Right forelimb (tissue), 1 donor: ENCODE measurements at regions not wholly inside any gene's neighbourhood (a gene's known extent, or its start where the extent isn't known, plus 50 kb on each side); places are given as distances from the start of the nearest gene placed in this dataset.
A peak's percentile ranks its signal among the peaks of the same experiment; 100 is the strongest.
"Not testable (repeated sequence)": the region's sequence is repeated elsewhere in the genome, so short reads cannot be mapped to it uniquely, and the experiment has no call there.

ENCODE experiments used
- DNase-seq: peaks from one replicate; pipeline ENCODE4 v3.0.0-alpha.2; 2018

- not testable (repeated sequence) for DNase-seq
Measured at GRCh38 chr3:75453839-75454238, 210.3 kb upstream of the FRG2C start.

DNA sequence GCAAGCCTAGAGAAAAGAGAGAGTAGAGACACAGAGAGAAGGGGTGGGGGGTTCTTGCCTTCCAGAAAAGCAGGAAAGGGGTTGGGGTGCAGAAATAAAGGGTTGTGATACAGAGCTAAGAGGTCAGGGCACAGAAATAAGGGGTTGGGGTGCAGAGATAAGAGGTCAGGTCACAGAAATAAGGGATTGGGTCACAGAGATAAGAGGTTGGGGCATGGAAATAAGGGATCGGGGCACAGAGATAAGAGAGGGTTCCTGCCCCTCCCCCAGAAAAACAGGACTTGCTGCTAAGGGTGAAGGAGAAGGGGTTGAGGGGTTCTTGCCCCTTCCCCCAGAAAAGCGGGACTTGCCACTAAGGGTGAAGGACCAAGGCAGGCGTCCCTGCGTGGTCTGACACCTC, 189.6 kb upstream of the FRG2C start:
- not testable (repeated sequence) for DNase-seq

DNA sequence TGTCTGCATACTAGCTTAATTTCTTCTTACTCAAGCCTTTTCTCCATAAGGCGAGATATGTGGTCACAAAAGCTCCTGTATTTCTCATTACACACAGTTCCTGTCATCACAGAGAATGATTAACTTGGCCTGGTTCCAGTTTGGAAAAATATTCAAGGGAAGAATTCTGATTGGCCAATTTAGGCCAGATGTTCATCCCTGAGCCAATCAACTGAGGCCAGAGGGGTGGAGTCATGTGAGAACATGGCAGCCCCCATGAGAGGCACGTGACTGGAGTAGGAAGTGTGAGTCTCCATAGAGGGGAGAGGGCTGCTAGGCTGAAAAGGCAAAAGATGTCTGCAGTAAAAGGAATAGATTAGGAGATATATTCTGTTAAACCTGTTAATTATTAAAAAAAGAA, 167.5 kb upstream of the FRG2C start:
- DNase-seq, result not testable (repeated sequence)

GRCh38 chr3:75500357-75500756, 163.8 kb upstream of the FRG2C start:
- not testable (repeated sequence) for DNase-seq

- not testable (repeated sequence) for DNase-seq
Measured at GRCh38 chr3:75502171-75502570, 162.0 kb upstream of the FRG2C start.

DNA sequence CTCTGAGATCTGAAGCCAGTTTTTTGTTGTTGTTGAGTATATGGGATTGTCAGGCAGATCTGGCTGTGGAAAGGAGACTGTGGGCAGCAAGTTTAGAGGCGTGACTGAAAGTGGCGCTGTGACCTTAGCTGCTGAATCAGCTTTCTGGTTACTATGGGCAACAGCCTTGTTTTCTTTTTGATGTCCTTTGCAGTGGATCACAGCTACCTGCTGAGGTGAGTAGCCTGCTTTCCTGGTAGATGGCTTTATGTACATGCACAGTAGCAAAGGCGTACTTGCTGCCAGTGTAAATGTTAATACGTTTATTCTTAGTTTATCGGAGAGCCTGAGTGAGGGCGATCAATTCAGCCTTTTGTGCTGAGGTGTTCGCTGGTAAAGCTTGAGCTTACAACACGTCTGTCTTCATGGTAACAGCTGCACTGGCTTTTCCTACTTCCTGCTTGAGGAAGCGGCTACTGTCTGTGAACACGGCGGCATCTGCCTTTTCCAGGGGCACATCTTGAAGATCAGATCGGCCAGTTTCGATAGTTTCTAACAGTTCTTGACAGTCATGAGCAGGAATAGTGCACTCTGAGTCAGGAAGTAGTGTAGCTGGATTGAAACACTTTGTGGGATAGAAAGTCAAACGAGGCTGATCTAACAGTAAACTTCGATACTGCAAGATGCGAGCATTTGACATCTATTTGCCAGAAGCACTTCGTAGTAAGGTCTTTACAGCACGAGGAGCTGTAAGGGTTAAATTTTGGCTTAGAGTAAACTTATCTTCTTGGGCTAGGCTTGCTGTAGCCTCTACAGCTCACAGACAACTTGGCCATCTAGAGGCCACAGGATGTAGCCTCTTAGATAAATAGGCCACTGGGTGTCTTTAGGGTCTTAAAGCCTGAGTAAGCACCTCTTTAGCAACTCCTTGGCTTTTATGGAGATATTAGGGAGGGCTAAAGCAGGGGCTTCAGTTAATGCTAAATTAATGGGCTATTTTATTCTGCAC, 161.1 kb upstream of the FRG2C start:
- not testable (repeated sequence) for DNase-seq

GRCh38 chr3:75506603-75507002, 157.5 kb upstream of the FRG2C start:
- DNase-seq, result no peak

- not testable (repeated sequence) for DNase-seq
Measured at GRCh38 chr3:75507956-75508355, 156.2 kb upstream of the FRG2C start.

DNA sequence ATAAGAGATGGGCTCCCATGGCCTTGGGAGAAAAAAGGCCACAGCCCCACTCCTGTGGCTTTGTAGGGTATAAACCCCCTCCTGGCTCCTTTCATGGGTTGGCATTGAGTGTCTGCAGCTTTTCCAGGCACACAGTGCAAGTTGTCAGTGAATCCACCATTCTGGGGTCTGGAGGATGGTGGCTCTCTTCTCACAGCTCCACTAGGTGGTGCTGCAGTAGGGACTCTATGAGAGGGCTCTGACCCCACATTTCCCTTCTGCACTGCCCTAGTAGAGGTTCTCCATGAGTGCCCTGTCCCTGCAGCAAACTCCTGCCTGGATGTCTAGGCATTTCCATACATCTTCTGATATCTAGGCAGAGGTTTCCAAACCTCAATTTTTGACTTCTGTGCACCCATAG, 136.5 kb upstream of the FRG2C start:
- not testable (repeated sequence) for DNase-seq

- not testable (repeated sequence) for DNase-seq
Measured at GRCh38 chr3:75552095-75552494, 112.0 kb upstream of the FRG2C start.

DNA sequence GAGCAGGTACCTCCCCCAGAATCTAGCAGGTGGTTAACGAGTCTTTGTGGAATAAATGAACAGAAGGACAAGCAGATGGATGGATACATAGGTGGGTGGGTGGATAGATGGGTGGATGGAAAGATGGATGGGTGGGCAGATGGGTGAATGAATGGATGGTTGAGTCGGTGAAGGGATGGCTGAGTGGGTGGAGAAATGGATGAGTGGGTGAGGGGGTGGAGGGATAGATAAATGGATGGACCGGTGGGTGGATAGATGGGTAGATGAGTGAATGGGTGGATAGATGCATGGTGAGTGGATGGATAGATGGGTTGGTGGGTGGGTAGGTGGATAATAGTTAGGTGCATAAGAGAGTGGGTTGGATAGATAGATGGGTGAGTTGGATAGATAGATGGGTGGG, 99.7 kb upstream of the FRG2C start:
- not testable (repeated sequence) for DNase-seq

DNA sequence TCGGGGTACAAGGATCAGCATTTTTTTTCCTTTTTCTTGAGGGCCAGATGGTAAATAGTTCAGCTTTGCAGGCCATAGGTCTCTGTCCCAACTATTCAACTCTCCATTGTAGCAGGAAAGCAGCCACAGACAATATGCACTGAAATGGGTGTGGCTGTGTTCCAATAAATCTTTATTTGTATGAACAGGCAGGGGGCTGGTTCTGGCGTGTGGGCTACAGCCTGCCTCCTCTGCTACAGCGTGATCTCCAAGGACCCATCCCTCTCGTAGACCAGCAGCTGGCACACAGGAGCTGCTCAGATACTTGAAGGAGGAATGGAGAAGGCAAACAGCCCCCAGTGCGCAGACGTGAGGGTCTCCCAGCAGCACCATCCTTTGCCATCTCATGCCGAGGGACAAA, 91.8 kb upstream of the FRG2C start:
- DNase-seq, result not testable (repeated sequence)

GRCh38 chr3:75579091-75579490, 85.0 kb upstream of the FRG2C start:
- not testable (repeated sequence) for DNase-seq

DNA sequence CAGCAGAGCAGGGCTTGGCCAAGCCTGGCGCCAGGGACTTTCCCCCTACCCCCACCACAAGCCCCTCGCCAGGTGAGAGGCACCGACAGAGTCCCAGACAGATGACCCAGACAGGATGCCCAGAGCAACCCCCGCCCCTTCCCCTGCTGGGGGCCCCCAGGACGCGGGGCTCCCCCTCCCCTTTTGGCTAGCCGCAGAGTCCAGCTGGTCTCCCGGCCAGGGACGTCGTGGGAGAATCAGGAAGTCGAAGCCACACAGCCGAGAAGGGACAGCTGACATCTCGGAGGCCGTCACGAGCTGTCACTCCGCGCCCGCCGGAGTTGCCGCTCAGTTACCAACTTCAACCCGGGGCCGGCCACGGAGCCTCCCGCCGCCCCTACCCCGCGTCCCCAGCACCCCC, 84.6 kb upstream of the FRG2C start:
- DNase-seq, result not testable (repeated sequence)

DNA sequence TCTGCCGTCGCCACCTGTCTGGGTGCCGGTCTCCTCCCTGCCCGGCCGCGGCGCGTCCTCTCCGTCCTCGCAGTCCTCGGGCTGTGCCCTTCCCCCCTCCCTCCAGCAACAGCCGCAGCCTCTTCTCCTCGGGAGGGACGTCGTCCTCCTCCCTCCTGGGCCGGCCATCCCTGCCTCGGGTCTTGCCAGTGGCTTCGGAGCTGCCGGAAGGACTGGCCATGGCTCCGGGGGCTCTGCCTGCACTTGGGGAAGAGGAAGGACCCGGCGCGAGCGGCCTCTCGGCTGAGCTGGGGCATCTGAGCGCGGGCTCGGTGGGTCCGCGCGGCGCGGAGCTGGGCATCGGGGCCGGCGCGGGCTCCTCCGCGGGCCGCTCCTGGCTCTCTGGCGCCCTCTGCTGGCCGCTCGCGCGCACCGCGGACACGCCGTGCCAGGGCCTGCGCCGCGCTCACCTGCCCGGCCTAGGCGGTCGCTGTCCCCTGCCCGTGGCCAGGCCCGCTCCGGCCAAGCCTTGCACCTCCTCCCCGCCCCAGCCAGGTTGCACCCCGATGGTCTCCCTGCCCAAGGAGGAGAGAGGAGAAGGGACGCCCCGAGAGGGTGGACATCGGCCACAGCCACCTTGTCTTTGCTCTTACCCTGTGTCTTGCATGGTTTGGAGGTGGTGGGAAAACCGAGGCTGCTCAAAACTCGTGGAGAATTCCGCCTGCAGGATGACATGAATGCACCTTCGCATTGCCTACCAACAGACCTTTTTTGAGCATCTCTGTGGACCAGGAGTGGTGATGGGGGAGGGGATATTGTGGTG, 83.9 kb upstream of the FRG2C start:
- peak; percentile 55 for DNase-seq

DNA sequence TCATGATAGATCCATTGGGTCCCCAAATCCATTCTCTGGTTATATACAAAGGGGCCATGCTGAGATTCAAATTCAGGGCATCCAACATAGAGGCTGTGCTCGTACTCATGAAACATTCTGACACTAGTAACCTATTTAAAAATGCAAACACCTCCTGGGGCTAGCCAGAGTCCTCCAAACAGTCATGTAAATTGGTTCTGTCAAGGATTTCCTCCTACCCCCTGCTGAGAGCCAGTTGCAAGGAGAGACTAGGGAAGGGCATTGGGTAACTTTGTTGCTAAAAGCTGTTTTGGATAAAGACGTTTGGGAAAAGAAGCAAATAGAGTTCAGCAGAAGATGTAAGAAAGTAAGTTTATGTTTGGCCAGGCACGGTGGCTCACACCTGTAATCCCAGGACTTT, 81.6 kb upstream of the FRG2C start:
- not testable (repeated sequence) for DNase-seq

- not testable (repeated sequence) for DNase-seq
Measured at GRCh38 chr3:75583116-75583515, 81.0 kb upstream of the FRG2C start.

- DNase-seq, result not testable (repeated sequence)
Measured at GRCh38 chr3:75587695-75588094, 76.4 kb upstream of the FRG2C start.

- not testable (repeated sequence) for DNase-seq
Measured at GRCh38 chr3:75590382-75590781, 73.7 kb upstream of the FRG2C start.

DNA sequence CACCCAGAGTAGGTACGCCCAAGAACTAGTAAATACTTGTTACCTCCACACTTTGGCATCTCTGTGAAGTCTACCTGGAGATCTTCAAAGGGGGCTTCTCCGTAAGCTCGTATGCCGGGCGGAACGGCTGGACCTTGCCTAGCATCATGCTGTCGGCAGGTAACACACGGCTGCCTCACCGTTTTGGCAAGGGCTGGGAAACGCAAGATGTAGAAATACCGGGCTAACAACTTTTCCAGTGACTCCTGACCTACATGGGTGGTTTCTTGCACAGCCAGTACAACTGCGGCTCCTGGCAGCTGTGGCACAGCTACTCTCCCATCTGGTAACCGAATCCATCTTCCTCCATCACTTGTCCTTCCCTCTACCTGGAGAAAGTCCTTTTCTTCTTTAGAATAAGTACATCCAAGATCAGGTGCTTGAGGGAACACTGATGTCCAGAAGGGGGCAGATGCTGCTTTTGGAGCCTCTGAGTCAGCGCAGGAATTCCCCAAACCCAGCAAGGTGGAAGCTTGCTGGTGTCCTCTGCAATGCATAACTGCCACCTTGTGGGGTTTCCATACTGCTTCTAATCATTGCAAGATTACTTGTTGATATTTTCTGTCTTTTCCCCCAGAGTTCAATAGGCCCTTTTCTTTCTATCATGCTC, 59.7 kb upstream of the FRG2C start:
- not testable (repeated sequence) for DNase-seq

- DNase-seq, result not testable (repeated sequence)
Measured at GRCh38 chr3:75607996-75608395, 56.1 kb upstream of the FRG2C start.

DNA sequence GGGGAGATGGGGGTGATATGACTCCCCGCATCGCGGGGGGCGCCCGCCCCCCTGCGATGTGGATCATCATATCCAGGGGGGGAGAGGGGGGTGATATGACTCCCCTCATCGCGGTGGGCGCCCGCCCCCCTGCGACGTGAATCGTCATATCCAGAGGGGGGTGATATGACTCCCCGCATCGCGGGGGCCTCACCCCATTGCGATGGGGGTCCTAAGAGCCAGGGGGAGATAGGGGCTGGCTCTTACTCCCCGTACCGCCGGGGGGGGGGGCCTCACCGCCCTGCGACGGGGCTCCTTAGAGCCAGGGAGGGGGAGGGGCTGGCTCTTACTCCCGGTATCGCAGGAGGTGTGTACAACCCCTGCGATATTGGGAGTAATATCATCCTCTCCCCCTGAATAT, 54.5 kb upstream of the FRG2C start:
- not testable (repeated sequence) for DNase-seq

- no peak for DNase-seq
Measured at GRCh38 chr3:75610773-75611172, 53.4 kb upstream of the FRG2C start.
